WERI-Rb-1 (cell line): ENCODE measurements at regions not wholly inside any gene's neighbourhood (a gene's known extent, or its start where the extent isn't known, plus 50 kb on each side); places are given as distances from the start of the nearest gene placed in this dataset.

Experiments used
- DNase-seq: peaks from one replicate; pipeline ENCODE4 v3.0.0-alpha.2; 2020
- H3K27ac ChIP-seq: fragments of 250-450 bp; sonication (Bioruptor Pico); 2 replicates; pipeline ENCODE4 v1.5.1; 2020; ENCODE audit warnings: mild to moderate bottlenecking, moderate library complexity
- H3K27me3 ChIP-seq: fragments of 250-450 bp; sonication (Bioruptor Pico); 2 replicates; pipeline ENCODE4 v1.5.1; 2021; ENCODE audit warnings: mild to moderate bottlenecking, low read depth, moderate library complexity; ENCODE audit not compliant: insufficient read depth, severe bottlenecking
- H3K36me3 ChIP-seq: fragments of 250-450 bp; sonication (Bioruptor Pico); 2 replicates; pipeline ENCODE4 v1.5.1; 2020; ENCODE audit warnings: mild to moderate bottlenecking, moderate library complexity
- H3K4me3 ChIP-seq: 2 replicates; pipeline ENCODE4 v1.5.1; 2011; ENCODE audit warnings: low read depth, mild to moderate bottlenecking, control low read depth, low read length
- H3K9me3 ChIP-seq: fragments of 250-450 bp; sonication (Bioruptor Pico); 2 replicates; pipeline ENCODE4 v1.5.1; 2021; ENCODE audit warnings: mild to moderate bottlenecking, moderate library complexity; ENCODE audit not compliant: severe bottlenecking
- CTCF ChIP-seq: IDR thresholded peaks from 2 replicates; pipeline ENCODE4 v1.5.1; 2011; ENCODE audit warnings: low read depth, mild to moderate bottlenecking, control low read depth, inconsistent platforms, low read length

GRCh38 chr5:21615195-21615765 is 1237.9 kb downstream of the CDH12 start:
- no peak overlapping the region for H3K27ac ChIP-seq
- TF ChIP-seq CTCF = no peak

GRCh38 chr5:21613971-21614488 is 1239.1 kb downstream of the CDH12 start:
- no peak for TF ChIP-seq CTCF
- Histone ChIP-seq H3K27me3 (no peaks in the 10 kb centered on the region), H3K36me3 (no peaks in the 10 kb centered on the region), H3K27ac (no peak overlapping the region), H3K9me3 (no peaks in the 10 kb centered on the region), H3K4me3 (no peak overlapping the region)
- no peak for DNase-seq

More at GRCh38 chr5:21615195-21615765, 1237.9 kb downstream of the CDH12 start:
- Histone ChIP-seq H3K4me3 (no peak overlapping the region), H3K27me3 (no peaks in the 10 kb centered on the region), H3K9me3 (no peaks in the 10 kb centered on the region), H3K36me3 (no peaks in the 10 kb centered on the region)
- no peak for DNase-seq

DNA sequence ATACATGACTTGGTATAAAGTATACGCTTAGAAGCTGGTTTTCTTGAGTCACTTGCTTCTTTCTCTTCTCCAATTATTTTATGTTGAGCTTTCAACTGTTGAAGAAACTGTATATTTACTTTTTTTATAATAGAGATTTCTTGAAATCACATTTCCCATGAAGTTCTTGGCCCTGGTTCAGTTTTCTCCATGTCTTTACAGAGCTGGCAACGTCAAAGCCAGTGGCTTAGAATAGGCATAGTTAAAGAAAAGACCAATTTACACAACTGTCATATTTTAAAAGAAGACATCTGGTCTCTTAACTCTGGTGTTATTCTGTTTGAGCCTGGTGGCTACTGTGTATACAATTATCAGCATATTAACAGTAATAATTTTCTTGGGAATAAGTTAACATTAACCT is 1249.3 kb downstream of the CDH12 start:
- Histone ChIP-seq H3K36me3 (no peaks in the 10 kb centered on the region), H3K4me3 (no peak overlapping the region), H3K27ac (no peak overlapping the region), H3K27me3 (no peaks in the 10 kb centered on the region), H3K9me3 (no peaks in the 10 kb centered on the region)
- no peak for TF ChIP-seq CTCF
- DNase-seq = no peak

- DNase-seq = no peak
- TF ChIP-seq CTCF = no peak
Observed at GRCh38 chr5:21594566-21594965, 1258.6 kb downstream of the CDH12 start.

DNA sequence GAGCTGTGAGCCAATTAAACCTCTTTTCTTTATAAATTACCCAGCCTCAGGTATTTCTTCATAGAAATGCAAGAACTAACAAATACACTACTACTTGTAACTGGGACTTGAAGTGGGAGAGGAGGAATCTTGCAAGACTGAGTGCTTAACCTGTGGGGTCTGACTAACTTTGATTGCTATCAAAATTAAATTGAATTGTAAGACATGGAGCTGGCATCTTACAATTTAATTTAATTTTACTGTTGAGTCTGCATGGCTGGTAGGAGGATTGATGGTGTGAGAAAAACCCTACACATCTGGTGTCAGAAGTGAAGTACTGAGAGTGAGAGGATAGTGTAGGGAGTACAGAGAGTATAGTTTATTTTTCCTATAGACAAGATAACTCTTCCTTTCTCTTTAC is 1259.9 kb downstream of the CDH12 start:
- H3K4me3 ChIP-seq = no peak overlapping the region
- H3K27me3 ChIP-seq = no peaks in the 10 kb centered on the region
- no peaks in the 10 kb centered on the region for H3K36me3 ChIP-seq
- no peak for DNase-seq
- TF ChIP-seq CTCF = no peak
- H3K9me3 ChIP-seq = no peaks in the 10 kb centered on the region
- H3K27ac ChIP-seq = no peak overlapping the region

More at GRCh38 chr5:21594566-21594965, 1258.6 kb downstream of the CDH12 start:
- no peaks in the 10 kb centered on the region for H3K9me3 ChIP-seq
- H3K36me3 ChIP-seq = no peaks in the 10 kb centered on the region
- H3K27me3 ChIP-seq = no peaks in the 10 kb centered on the region
- no peak overlapping the region for H3K27ac ChIP-seq
- H3K4me3 ChIP-seq = no peak overlapping the region

DNA sequence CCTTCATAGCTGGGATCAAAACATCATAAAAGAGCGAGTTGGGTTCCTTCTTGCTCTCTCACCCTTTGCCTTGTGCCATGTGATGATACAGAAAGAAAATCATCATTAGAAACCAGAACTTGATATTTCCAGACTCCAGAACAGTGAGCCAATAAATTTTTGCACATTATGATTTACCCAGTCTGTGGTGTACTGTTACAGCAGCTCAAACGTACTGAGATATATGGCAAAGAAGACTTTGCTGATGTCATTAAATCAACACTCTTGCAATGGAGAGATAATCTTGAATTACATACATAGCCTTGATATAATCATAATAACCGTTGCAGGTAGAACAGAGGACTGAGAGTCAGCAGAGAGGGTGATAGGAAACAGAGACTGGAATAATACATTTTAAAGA is 1271.6 kb downstream of the CDH12 start:
- no peak for TF ChIP-seq CTCF
- Histone ChIP-seq H3K27me3 (no peaks in the 10 kb centered on the region), H3K27ac (no peak overlapping the region), H3K9me3 (no peaks in the 10 kb centered on the region), H3K36me3 (no peaks in the 10 kb centered on the region), H3K4me3 (no peak overlapping the region)
- no peak for DNase-seq
